HCT116 (cell line): ENCODE measurements at regions not wholly inside any gene's neighbourhood (a gene's known extent, or its start where the extent isn't known, plus 50 kb on each side); places are given as distances from the start of the nearest gene placed in this dataset.

Source experiments
- ATAC-seq: fragments of 200-7000 bp; cut with Tn5 transposase; 2 replicates; pipeline ENCODE4 v1.9.1; 2020; ENCODE audit warnings: mild to moderate bottlenecking, moderate library complexity
- BruUV-seq: library from RNA; stranded (reverse); fragments of 400-500 nt; replicated peaks from 2 replicates; lab custom pipeline; 2021; lab: Mats Ljungman, UMichigan
- CTCF ChIA-PET: fragments of 300-600 bp; sonication (Branson Sonifier 250); formaldehyde crosslinking; loops from one replicate; lab custom pipeline; 2021; ENCODE audit warnings: antibody characterized with exemption; lab: Charles Lee
- POLR2A ChIA-PET: fragments of 300-600, 350-600 bp; sonication (Branson Sonifier 250); formaldehyde crosslinking; loops from one replicate; lab custom pipeline; 2021; ENCODE audit warnings: antibody characterized with exemption; lab: Charles Lee
- RAD21 ChIA-PET, 2 experiments: fragments of 300-600 bp; sonication (Branson Sonifier 250); formaldehyde crosslinking; loops; one replicate each; lab custom pipeline; 2023; ENCODE audit warnings: low total read pairs in 2 of 2; ENCODE audit not compliant: uncharacterized antibody in 2 of 2, unreplicated experiment in 2 of 2, low non-redundant PET in 1 of 2; lab: Charles Lee
- DNase-seq: peaks from one replicate; pipeline ENCODE4 v3.0.0-alpha.2; 2010; ENCODE audit warnings: low read depth, low spot score
- H2AFZ ChIP-seq: fragments of 200-600 bp; shearing (Covaris generic), sonication (generic); 2 replicates; pipeline ENCODE4 v1.6.1; 2017; ENCODE audit warnings: low read depth, mixed run types, mixed read lengths, antibody characterized with exemption, low read length; ENCODE audit not compliant: poor library complexity, severe bottlenecking
- H3K27ac ChIP-seq: 2 replicates; pipeline ENCODE4 v1.5.1; 2012; ENCODE audit warnings: low read depth, low read length
- H3K27me3 ChIP-seq: fragments of 200-600 bp; sonication (generic); 2 replicates; pipeline ENCODE4 v1.6.1; 2016; ENCODE audit warnings: mixed run types, low read length, mixed read lengths; ENCODE audit not compliant: insufficient read depth
- H3K36me3 ChIP-seq, 2 experiments: fragments of 200-500 bp in 1 of 2; fragments of 200-600 bp in 1 of 2; sonication (Bioruptor generic) in 1 of 2; sonication (generic) in 1 of 2; 2 replicates each; pipeline versions ENCODE4 v1.5.1 to v1.6.1; 2014 to 2016; ENCODE audit warnings: low read length in 2 of 2, inconsistent platforms in 1 of 2, mixed read lengths in 1 of 2, mixed run types in 1 of 2; ENCODE audit not compliant: insufficient read depth in 2 of 2, control insufficient read depth in 1 of 2
- H3K4me1 ChIP-seq, 2 experiments: fragments of 200-600 bp in 1 of 2; sonication (generic) in 1 of 2; 2 replicates each; pipeline versions ENCODE4 v1.5.1 to v1.6.1; 2012 to 2017; ENCODE audit warnings: low read length in 2 of 2, inconsistent platforms in 1 of 2, mild to moderate bottlenecking in 1 of 2, mixed read lengths in 1 of 2, mixed run types in 1 of 2, moderate library complexity in 1 of 2; ENCODE audit not compliant: insufficient read depth in 2 of 2, control insufficient read depth in 1 of 2
- H3K4me2 ChIP-seq: fragments of 200-600 bp; sonication (generic); 2 replicates; pipeline ENCODE4 v1.6.1; 2017; ENCODE audit warnings: mixed run types, low read length, mixed read lengths
- H3K4me3 ChIP-seq, 2 experiments: fragments of 200-600 bp in 1 of 2; sonication (generic) in 1 of 2; replicated peaks in 1 of 2; 2 replicates each; pipeline ENCODE4 v1.5.1; 2011 to 2016; ENCODE audit warnings: low read length in 2 of 2, control low read depth in 1 of 2, low read depth in 1 of 2, mild to moderate bottlenecking in 1 of 2, mixed read lengths in 1 of 2, mixed run types in 1 of 2
- H3K79me2 ChIP-seq: fragments of 200-600 bp; sonication (generic); 2 replicates; pipeline ENCODE4 v1.6.1; 2017; ENCODE audit warnings: mild to moderate bottlenecking, mixed run types, low read length, moderate library complexity, mixed read lengths; ENCODE audit not compliant: insufficient read depth
- H3K9ac ChIP-seq: fragments of 200-600 bp; sonication (generic); 2 replicates; pipeline ENCODE4 v1.6.1; 2016; ENCODE audit warnings: low read length, mixed read lengths
- H3K9me2 ChIP-seq: fragments of 200-600 bp; sonication (generic), shearing (Covaris generic); 2 replicates; pipeline ENCODE4 v1.6.1; 2017; ENCODE audit warnings: mixed run types, mild to moderate bottlenecking, moderate library complexity; ENCODE audit not compliant: insufficient read depth
- H3K9me3 ChIP-seq, 2 experiments: fragments of 200-500 bp in 1 of 2; fragments of 200-600 bp in 1 of 2; sonication (Bioruptor generic) in 1 of 2; sonication (generic) in 1 of 2; 2 replicates each; pipeline ENCODE4 v1.6.1; 2014 to 2017; ENCODE audit warnings: low read length in 2 of 2, mixed read lengths in 2 of 2, inconsistent platforms in 1 of 2, low read depth in 1 of 2, mild to moderate bottlenecking in 1 of 2, mixed run types in 1 of 2, moderate library complexity in 1 of 2; ENCODE audit not compliant: control insufficient read depth in 1 of 2, insufficient read depth in 1 of 2
- H4K20me1 ChIP-seq: fragments of 200-600 bp; sonication (generic), shearing (Covaris generic); 2 replicates; pipeline ENCODE4 v1.6.1; 2017; ENCODE audit warnings: mixed run types, mild to moderate bottlenecking, moderate library complexity; ENCODE audit not compliant: insufficient read depth
- CBX3 ChIP-seq: IDR thresholded peaks from 2 replicates; pipeline ENCODE4 v1.6.1; 2012; ENCODE audit warnings: low read depth
- CEBPB ChIP-seq: IDR thresholded peaks from 2 replicates; pipeline ENCODE4 v1.6.1; 2012; ENCODE audit warnings: low read depth
- CTCF ChIP-seq, 3 experiments: fragments of 200-600 bp in 1 of 3; sonication (generic) in 1 of 3; IDR thresholded peaks in 2 of 3; conservative IDR thresholded peaks in 1 of 3; 2 replicates each; pipeline ENCODE4 v1.5.1; 2012 to 2017; ENCODE audit warnings: low read depth in 2 of 3, low read length in 2 of 3, antibody characterized with exemption in 1 of 3, borderline replicate concordance in 1 of 3, control low read depth in 1 of 3, mild to moderate bottlenecking in 1 of 3, mixed read lengths in 1 of 3, mixed run types in 1 of 3, moderate library complexity in 1 of 3; ENCODE audit not compliant: insufficient read depth in 1 of 3
- EGR1 ChIP-seq: IDR thresholded peaks from 2 replicates; pipeline ENCODE4 v1.6.1; 2012; ENCODE audit warnings: low read depth
- ELF1 ChIP-seq: IDR thresholded peaks from 2 replicates; pipeline ENCODE4 v1.6.1; 2012; ENCODE audit warnings: low read depth, borderline replicate concordance
- EZH2 ChIP-seq: fragments of 200-600 bp; sonication (generic); IDR thresholded peaks from 2 replicates; pipeline ENCODE4 v1.6.1; 2017; ENCODE audit warnings: antibody characterized with exemption, mixed run types
- JUND ChIP-seq: IDR thresholded peaks from 2 replicates; pipeline ENCODE4 v1.6.1; 2012
- POLR2A ChIP-seq: IDR thresholded peaks from 2 replicates; pipeline ENCODE4 v1.7.0; 2011; ENCODE audit warnings: borderline replicate concordance; ENCODE audit not compliant: insufficient read depth, insufficient read length; ENCODE audit errors: extremely low read depth
- RAD21 ChIP-seq: IDR thresholded peaks from 2 replicates; pipeline ENCODE4 v1.6.1; 2012; ENCODE audit warnings: low read depth, mild to moderate bottlenecking
- REST ChIP-seq: IDR thresholded peaks from 2 replicates; pipeline ENCODE4 v1.6.1; 2012; ENCODE audit warnings: low read depth
- SIN3A ChIP-seq: IDR thresholded peaks from 2 replicates; pipeline ENCODE4 v1.6.1; 2012; ENCODE audit warnings: low read depth
- SRF ChIP-seq: IDR thresholded peaks from 2 replicates; pipeline ENCODE4 v1.6.1; 2012; ENCODE audit warnings: low read depth
- TCF7L2 ChIP-seq: IDR thresholded peaks from 2 replicates; pipeline ENCODE4 v1.7.0; 2011; ENCODE audit warnings: borderline replicate concordance, inconsistent platforms; ENCODE audit not compliant: insufficient read depth, insufficient read length; ENCODE audit errors: extremely low read depth
- YY1 ChIP-seq: IDR thresholded peaks from 2 replicates; pipeline ENCODE4 v1.6.1; 2011; ENCODE audit warnings: low read length, low read depth, moderate library complexity, mild to moderate bottlenecking; ENCODE audit not compliant: insufficient replicate concordance; ENCODE audit errors: extremely low read depth
- ZNF274 ChIP-seq: fragments of 200-500 bp; sonication (Bioruptor generic); IDR thresholded peaks from 2 replicates; pipeline ENCODE4 v1.6.1; 2014; ENCODE audit warnings: mild to moderate bottlenecking, low read depth, low read length, inconsistent platforms
- intact Hi-C: fragments of 100-400 bp; cut with micrococcal nuclease; formaldehyde crosslinking; loops from 2 replicates; pipeline ENCODE4 v1.10.0; 2022
- TF ChIP-seq, protein P1 (sequence below): IDR thresholded peaks from 2 replicates; pipeline ENCODE4 v1.6.1; 2012

- H3K36me3 ChIP-seq = no peaks in the 10 kb centered on the region
- H3K9ac ChIP-seq = no peak overlapping the region
- H3K27me3 ChIP-seq = no peaks in the 10 kb centered on the region
- TF ChIP-seq CBX3 (no peak), ZNF274 (no peak)
- TF ChIP-seq, protein P1, sequence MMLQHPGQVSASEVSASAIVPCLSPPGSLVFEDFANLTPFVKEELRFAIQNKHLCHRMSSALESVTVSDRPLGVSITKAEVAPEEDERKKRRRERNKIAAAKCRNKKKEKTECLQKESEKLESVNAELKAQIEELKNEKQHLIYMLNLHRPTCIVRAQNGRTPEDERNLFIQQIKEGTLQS = no peak
- intact Hi-C loops = no loop called here
- RAD21 ChIA-PET = no interaction called here
- no peak overlapping the region for H2AFZ ChIP-seq
- H3K79me2 ChIP-seq = no peaks in the 10 kb centered on the region
- no peak overlapping the region for H3K27ac ChIP-seq
- ATAC-seq (no peak), DNase-seq (no peak)
- no peaks in the 10 kb centered on the region for H4K20me1 ChIP-seq
- H3K4me1 ChIP-seq = no peaks in the 10 kb centered on the region
- BruUV-seq = no TSS peak
- H3K4me3 ChIP-seq = no peak overlapping the region
- CTCF ChIA-PET = no interaction called here
- POLR2A ChIA-PET = interaction anchor here (1.7 kb wide), 1 partner anchor 45 kb away, joined by 6 read pairs; no protein-coding TSS in a partner anchor
- no peaks in the 10 kb centered on the region for H3K9me3 ChIP-seq
- no peaks in the 10 kb centered on the region; the same call in 1 of the 2 replicates for H3K9me2 ChIP-seq
- no peak overlapping the region for H3K4me2 ChIP-seq
These were observed 253.2 kb downstream of the PTPRC start for GRCh38 chr1:198892065-198892464.

- H3K36me3 ChIP-seq = no peaks in the 10 kb centered on the region
- ATAC-seq (no peak), DNase-seq (no peak)
- ChIA-PET CTCF (no interaction called here), RAD21 (no interaction called here), POLR2A (interaction anchor here (1.7 kb wide), 1 partner anchor 44 kb away, joined by 6 read pairs; no protein-coding TSS in a partner anchor)
- H3K27ac ChIP-seq = no peak overlapping the region
- no peak overlapping the region for H3K9ac ChIP-seq
- no peaks in the 10 kb centered on the region for H3K9me3 ChIP-seq
- no peaks in the 10 kb centered on the region for H3K79me2 ChIP-seq
- intact Hi-C loops = no loop called here
- H3K27me3 ChIP-seq = no peaks in the 10 kb centered on the region
- H3K4me1 ChIP-seq = no peaks in the 10 kb centered on the region
- H3K4me3 ChIP-seq = no peak overlapping the region
- no peak overlapping the region for H3K4me2 ChIP-seq
- no peaks in the 10 kb centered on the region for H4K20me1 ChIP-seq
- no peaks in the 10 kb centered on the region; the same call in 1 of the 2 replicates for H3K9me2 ChIP-seq
- H2AFZ ChIP-seq = no peak overlapping the region
- BruUV-seq = no TSS peak
- no peak for TF ChIP-seq ZNF274
- no peak for TF ChIP-seq SIN3A
- no peak for TF ChIP-seq RAD21
- TF ChIP-seq EGR1 = no peak
- no peak for TF ChIP-seq CTCF (IDR thresholded peaks at IDR 0.05 in 2 of 3, conservative IDR thresholded peaks at IDR 0.05 in 1 of 3; ENCODE audit: borderline replicate concordance in 1 of 3, insufficient read depth in 1 of 3, low read depth in 2 of 3, low read length in 2 of 3)
- TF ChIP-seq CEBPB = no peak
- TF ChIP-seq ELF1 = no peak
- no peak for TF ChIP-seq YY1
- TF ChIP-seq REST = no peak
- no peak for TF ChIP-seq JUND
- TF ChIP-seq TCF7L2 = no peak
- TF ChIP-seq, protein P1 = no peak
- TF ChIP-seq POLR2A = no peak
- TF ChIP-seq SRF = no peak
- no peak for TF ChIP-seq EZH2
These were observed 254.3 kb downstream of the PTPRC start for GRCh38 chr1:198893141-198893540.
